ENCODE measurements at regions not wholly inside any gene's neighbourhood (a gene's known extent, or its start where the extent isn't known, plus 50 kb on each side); places are given as distances from the start of the nearest gene placed in this dataset.
"Not testable (repeated sequence)": the region's sequence is repeated elsewhere in the genome, so short reads cannot be mapped to it uniquely, and the experiment has no call there.

DNA sequence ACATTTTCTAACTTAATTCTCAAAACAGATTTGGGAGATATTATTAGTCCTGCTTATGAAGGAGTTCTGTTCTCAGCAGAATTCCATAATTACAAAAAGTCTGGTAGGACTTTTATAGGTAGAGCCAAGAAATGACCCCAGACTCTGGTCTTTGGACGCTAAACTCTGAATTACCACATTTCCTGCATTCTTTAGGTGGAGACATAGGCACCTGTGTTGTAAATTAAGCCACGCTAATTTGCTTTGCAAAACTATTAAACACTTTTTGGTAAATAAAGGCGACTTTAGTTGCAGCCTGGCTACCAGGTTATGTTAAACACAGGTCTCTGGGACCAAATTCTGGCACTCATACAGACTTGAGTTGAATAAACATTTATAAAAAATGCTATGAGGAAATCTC lies 77.7 kb downstream of the C9orf152 start:
- H3K4me3 ChIP-seq (ENCODE audit: low read length) = no peak overlapping the region

DNA sequence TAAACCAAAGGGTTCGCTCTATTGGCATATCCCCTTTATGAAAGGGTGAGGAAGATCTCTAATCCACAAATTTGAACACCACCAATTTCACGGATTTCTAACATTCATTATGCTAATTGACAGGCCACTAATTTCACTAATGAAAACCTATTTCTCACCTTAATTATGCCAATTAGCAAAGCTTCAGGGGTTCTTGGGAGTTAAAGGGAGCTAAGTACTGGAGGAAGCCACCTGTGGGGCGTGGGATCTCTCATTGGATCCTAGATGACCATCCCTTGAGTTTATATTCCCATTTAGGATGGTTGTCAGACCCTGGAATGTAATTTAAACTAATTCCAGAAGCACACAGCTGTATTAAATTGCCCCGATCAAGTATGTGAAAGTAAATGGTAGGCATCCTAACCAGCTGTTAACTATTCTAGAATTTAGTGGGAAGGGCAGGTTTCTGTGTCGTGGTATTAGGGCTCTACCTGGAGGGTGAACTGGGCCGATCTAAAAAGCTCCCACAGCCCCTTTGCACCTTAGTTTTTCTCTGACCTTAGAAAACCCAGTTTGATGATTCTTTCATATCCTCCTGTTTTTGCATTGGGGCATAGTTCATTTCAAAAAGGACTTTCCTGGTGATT lies 77.1 kb downstream of the C9orf152 start:
- DNase-seq (ENCODE audit: low read depth) = no peak
- no peak overlapping the region for H3K4me3 ChIP-seq (ENCODE audit: low read length)
- TF ChIP-seq, protein P1, sequence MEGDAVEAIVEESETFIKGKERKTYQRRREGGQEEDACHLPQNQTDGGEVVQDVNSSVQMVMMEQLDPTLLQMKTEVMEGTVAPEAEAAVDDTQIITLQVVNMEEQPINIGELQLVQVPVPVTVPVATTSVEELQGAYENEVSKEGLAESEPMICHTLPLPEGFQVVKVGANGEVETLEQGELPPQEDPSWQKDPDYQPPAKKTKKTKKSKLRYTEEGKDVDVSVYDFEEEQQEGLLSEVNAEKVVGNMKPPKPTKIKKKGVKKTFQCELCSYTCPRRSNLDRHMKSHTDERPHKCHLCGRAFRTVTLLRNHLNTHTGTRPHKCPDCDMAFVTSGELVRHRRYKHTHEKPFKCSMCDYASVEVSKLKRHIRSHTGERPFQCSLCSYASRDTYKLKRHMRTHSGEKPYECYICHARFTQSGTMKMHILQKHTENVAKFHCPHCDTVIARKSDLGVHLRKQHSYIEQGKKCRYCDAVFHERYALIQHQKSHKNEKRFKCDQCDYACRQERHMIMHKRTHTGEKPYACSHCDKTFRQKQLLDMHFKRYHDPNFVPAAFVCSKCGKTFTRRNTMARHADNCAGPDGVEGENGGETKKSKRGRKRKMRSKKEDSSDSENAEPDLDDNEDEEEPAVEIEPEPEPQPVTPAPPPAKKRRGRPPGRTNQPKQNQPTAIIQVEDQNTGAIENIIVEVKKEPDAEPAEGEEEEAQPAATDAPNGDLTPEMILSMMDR (conservative IDR thresholded peaks at IDR 0.05; ENCODE audit: low read length) = no peak

More for the DNA sequence above, 77.7 kb downstream of the C9orf152 start:
- DNase-seq (ENCODE audit: low read depth) = no peak
- TF ChIP-seq, protein P1 (conservative IDR thresholded peaks at IDR 0.05; ENCODE audit: low read length) = no peak

DNA sequence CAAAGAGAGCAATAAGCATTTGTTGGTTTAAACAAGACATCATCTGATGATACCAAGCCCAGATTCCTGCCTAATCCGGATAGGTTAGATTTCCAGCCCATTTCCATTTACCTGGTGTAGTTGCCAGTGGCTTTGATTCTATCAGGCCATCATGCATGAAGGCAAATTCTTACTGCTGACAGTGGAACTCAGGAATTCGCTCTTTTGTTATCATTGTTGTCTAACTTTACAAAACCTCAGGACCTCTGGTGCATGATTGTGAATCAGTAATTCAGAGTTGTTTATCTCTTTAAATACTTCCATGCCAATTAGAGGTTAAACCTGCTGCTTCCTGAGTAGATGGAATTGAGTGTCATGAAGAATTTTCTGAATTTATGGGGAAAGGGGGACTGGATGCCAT lies 76.5 kb downstream of the C9orf152 start:
- no peak overlapping the region for H3K4me3 ChIP-seq (ENCODE audit: low read length)
- TF ChIP-seq, protein P1 (conservative IDR thresholded peaks at IDR 0.05; ENCODE audit: low read length) = no peak
- DNase-seq (ENCODE audit: low read depth) = no peak

DNA sequence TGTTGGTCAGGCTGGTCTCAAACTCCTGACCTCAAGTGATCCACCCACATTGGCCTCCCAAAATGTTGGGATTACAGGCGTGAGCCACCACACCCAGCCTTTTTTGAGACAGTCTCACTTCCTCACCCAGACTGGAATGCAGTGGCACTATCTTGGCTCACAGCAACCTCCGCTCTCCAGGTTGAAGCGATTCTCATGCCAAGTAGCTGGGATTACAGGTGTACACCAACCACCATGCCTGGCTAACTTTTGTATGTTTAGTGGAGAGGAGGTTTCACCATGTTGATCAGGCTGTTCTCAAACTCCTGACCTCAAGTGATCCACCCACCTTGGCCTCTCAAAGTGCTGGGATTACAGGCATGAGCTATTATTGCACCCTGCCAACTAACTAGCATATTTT lies 75.4 kb downstream of the C9orf152 start:
- H3K4me3 ChIP-seq (ENCODE audit: low read length); DNase-seq (ENCODE audit: low read depth): not testable (repeated sequence)

DNA sequence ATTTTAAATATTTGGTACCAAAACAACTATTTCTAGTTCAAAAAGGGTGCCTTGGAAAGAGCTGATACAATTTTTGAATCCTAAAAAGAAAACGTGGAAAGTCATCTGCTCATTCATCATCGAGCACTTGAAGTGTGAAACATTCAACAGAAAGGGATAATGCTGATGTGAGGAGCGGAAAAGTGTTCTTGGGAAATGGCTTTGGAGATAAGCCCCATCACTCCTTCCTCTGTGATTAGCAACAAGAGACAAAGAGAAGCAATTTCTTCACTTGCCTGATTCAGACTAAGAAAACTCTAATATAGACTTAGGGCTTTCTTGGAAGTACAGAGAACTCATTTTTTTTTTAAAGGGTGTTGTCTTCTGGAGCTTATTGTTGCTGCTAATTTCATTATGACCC lies 74.9 kb downstream of the C9orf152 start:
- TF ChIP-seq, protein P1 (conservative IDR thresholded peaks at IDR 0.05; ENCODE audit: low read length) = no peak
- DNase-seq (ENCODE audit: low read depth) = no peak
- H3K4me3 ChIP-seq (ENCODE audit: low read length) = no peak overlapping the region

DNA sequence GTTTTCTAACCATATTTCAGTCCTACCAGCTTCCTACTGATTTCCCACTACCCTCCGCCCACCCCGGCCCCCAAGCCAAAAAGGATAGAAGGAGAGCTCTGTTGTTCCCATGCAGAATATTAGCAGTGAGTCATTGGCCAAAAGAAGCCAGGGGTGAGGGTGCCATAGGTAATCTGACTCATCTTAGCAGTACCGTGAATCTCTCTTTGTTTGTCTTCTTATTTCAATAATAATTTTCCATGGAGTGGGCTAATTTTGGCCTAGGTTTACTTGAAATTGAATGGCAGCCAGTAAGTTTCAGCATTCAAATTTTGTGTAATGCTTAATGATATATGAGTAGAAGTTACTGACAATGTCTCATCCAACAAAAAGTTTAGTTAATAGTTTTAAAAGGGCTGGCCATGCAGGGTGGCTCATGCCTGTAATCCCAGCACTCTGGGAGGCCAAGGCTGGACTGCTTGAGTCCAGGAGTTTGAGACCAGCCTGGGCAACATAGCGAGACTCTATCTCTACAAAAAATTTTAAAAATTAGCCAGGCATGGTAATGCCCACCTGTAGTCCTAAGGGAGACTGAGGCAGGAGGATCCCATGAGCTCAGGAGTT lies 74.2 kb downstream of the C9orf152 start:
- peak; percentile 25 for DNase-seq (ENCODE audit: low read depth)

DNA sequence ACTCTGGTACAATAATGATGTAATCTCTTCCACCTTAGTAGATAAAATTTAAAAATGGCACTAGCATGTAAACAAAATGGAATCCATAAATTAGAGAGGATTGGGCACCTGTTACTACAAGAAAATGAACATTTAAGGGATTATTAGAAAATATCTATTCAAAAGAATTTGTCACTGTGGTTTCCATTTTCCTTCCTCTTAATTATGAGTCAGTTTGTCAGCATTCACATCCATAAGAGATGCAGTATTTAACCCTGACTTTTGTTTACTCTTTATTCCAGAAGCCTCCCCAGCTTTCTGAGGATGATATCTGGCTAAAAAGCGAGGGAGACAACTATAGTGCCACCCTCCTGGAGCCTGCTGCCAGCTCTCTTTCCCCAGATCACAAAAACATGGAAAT lies 72.1 kb downstream of the C9orf152 start:
- TF ChIP-seq, protein P1 (conservative IDR thresholded peaks at IDR 0.05; ENCODE audit: low read length) = no peak
- no peak overlapping the region for H3K4me3 ChIP-seq (ENCODE audit: low read length)
- no peak for DNase-seq (ENCODE audit: low read depth)

More for the DNA sequence above, 74.2 kb downstream of the C9orf152 start:
- H3K4me3 ChIP-seq (ENCODE audit: low read length) = no peak overlapping the region
- TF ChIP-seq, protein P1 (conservative IDR thresholded peaks at IDR 0.05; ENCODE audit: low read length) = no peak
